ENCODE measurements at regions not wholly inside any gene's neighbourhood (a gene's known extent, or its start where the extent isn't known, plus 50 kb on each side); places are given as distances from the start of the nearest gene placed in this dataset.

- POLR2A ChIA-PET, result no interaction called here
Observed at GRCh38 chr10:88115968-88116367, 252.5 kb downstream of the PTEN start.

GRCh38 chr10:88116481-88116880 is 253.1 kb downstream of the PTEN start:
- ATAC-seq (no peak), DNase-seq (ENCODE audit: low read depth, low spot score) (no peak)
- no peaks in the 10 kb centered on the region; the same call in 1 of the 2 replicates for H3K27me3 ChIP-seq (ENCODE audit: control insufficient read depth, insufficient read depth, low read length)
- ChIA-PET POLR2A (no interaction called here), CTCF (no interaction called here)
- no peaks in the 10 kb centered on the region for H3K4me1 ChIP-seq (ENCODE audit: control insufficient read depth, insufficient read depth, low read length)
- in situ Hi-C loops (cut with HindIII; ENCODE audit: low pct_unique_long_range_greater_than_20kb, low sequenced_read_pairs) (no loop called here), intact Hi-C loops (cut with micrococcal nuclease; ENCODE audit: unreplicated experiment) (no loop called here)
- no TSS peak for BruUV-seq (replicated peaks)
- H3K27ac ChIP-seq (ENCODE audit: low read length), result no peak overlapping the region
- no peaks in the 10 kb centered on the region for H3K36me3 ChIP-seq (ENCODE audit: control insufficient read depth, insufficient read depth, low read length)
- TF ChIP-seq CTCF (IDR thresholded peaks at IDR 0.05) (no peak), TCF7L2 (IDR thresholded peaks at IDR 0.05; ENCODE audit: low read depth, low read length) (no peak), SIN3A (IDR thresholded peaks at IDR 0.05; ENCODE audit: borderline replicate concordance, insufficient read depth, low read depth, low read length) (no peak), POLR2AphosphoS5 (IDR thresholded peaks at IDR 0.05; ENCODE audit: low read depth, low read length) (no peak)
- TF ChIP-seq, protein P1, sequence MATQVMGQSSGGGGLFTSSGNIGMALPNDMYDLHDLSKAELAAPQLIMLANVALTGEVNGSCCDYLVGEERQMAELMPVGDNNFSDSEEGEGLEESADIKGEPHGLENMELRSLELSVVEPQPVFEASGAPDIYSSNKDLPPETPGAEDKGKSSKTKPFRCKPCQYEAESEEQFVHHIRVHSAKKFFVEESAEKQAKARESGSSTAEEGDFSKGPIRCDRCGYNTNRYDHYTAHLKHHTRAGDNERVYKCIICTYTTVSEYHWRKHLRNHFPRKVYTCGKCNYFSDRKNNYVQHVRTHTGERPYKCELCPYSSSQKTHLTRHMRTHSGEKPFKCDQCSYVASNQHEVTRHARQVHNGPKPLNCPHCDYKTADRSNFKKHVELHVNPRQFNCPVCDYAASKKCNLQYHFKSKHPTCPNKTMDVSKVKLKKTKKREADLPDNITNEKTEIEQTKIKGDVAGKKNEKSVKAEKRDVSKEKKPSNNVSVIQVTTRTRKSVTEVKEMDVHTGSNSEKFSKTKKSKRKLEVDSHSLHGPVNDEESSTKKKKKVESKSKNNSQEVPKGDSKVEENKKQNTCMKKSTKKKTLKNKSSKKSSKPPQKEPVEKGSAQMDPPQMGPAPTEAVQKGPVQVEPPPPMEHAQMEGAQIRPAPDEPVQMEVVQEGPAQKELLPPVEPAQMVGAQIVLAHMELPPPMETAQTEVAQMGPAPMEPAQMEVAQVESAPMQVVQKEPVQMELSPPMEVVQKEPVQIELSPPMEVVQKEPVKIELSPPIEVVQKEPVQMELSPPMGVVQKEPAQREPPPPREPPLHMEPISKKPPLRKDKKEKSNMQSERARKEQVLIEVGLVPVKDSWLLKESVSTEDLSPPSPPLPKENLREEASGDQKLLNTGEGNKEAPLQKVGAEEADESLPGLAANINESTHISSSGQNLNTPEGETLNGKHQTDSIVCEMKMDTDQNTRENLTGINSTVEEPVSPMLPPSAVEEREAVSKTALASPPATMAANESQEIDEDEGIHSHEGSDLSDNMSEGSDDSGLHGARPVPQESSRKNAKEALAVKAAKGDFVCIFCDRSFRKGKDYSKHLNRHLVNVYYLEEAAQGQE (IDR thresholded peaks at IDR 0.05; ENCODE audit: insufficient read depth in 1 of 2, low read depth in 2 of 2, low read length in 1 of 2), result no peak
- no peak overlapping the region for H3K4me3 ChIP-seq (ENCODE audit: low read depth in 2 of 2, low read length in 2 of 2)
- H3K9me3 ChIP-seq (ENCODE audit: control insufficient read depth, insufficient read depth, low read depth, low read length), result no peaks in the 10 kb centered on the region

More at GRCh38 chr10:88115968-88116367, 252.5 kb downstream of the PTEN start:
- ATAC-seq (no peak), DNase-seq (ENCODE audit: low read depth, low spot score) (no peak)
- CTCF ChIA-PET, result no interaction called here
- Histone ChIP-seq H3K27me3 (ENCODE audit: control insufficient read depth, insufficient read depth, low read length) (no peaks in the 10 kb centered on the region; the same call in 1 of the 2 replicates), H3K9me3 (ENCODE audit: control insufficient read depth, insufficient read depth, low read depth, low read length) (no peaks in the 10 kb centered on the region), H3K36me3 (ENCODE audit: control insufficient read depth, insufficient read depth, low read length) (no peaks in the 10 kb centered on the region), H3K4me1 (ENCODE audit: control insufficient read depth, insufficient read depth, low read length) (no peaks in the 10 kb centered on the region), H3K4me3 (ENCODE audit: low read depth in 2 of 2, low read length in 2 of 2) (no peak overlapping the region), H3K27ac (ENCODE audit: low read length) (no peak overlapping the region)
- BruUV-seq (replicated peaks), result no TSS peak
- intact Hi-C loops (cut with micrococcal nuclease; ENCODE audit: unreplicated experiment), result loop anchor here (2.0 kb wide), 1 partner anchor 253 kb away; the partner anchor contains the start of genes KLLN and PTEN
- in situ Hi-C loops (cut with HindIII; ENCODE audit: low pct_unique_long_range_greater_than_20kb, low sequenced_read_pairs), result no loop called here
- TF ChIP-seq CTCF (IDR thresholded peaks at IDR 0.05) (no peak), POLR2AphosphoS5 (IDR thresholded peaks at IDR 0.05; ENCODE audit: low read depth, low read length) (no peak)

All from Panc1 (cell line).